CD4-positive, alpha-beta T cell (primary cell): ENCODE measurements at regions not wholly inside any gene's neighbourhood (a gene's known extent, or its start where the extent isn't known, plus 50 kb on each side); places are given as distances from the start of the nearest gene placed in this dataset.

Experiments used
- ATAC-seq: fragments of 200-7000 bp; cut with Tn5 transposase; one replicate; pipeline ENCODE4 v1.10.0; 2022; ENCODE audit warnings: mild to moderate bottlenecking; ENCODE audit not compliant: poor library complexity
- CTCF ChIA-PET: fragments of 350-600 bp; sonication (Branson Sonifier 250); formaldehyde crosslinking; loops from one replicate; lab custom pipeline; 2021; ENCODE audit warnings: antibody characterized with exemption, inconsistent platforms; lab: Charles Lee
- POLR2A ChIA-PET: fragments of 350-600 bp; sonication (Branson Sonifier 250); formaldehyde crosslinking; loops from one replicate; lab custom pipeline; 2021; ENCODE audit warnings: antibody characterized with exemption, inconsistent platforms; lab: Charles Lee
- DNase-seq, 14 experiments: peaks; one replicate each; pipeline ENCODE4 v3.0.0-alpha.2; 2013 to 2020; ENCODE audit warnings: mixed read lengths in 2 of 14
- H3K27ac ChIP-seq, 2 donors: one replicate each; pipeline versions ENCODE4 v1.5.1 to v1.7.0; 2013; ENCODE audit warnings: low read length in 2 of 2, low read depth in 1 of 2, mild to moderate bottlenecking in 1 of 2
- H3K27me3 ChIP-seq, 2 experiments: 1 replicate in 1 of 2; 2 replicates in 1 of 2; pipeline versions ENCODE4 v1.6.1 to v1.7.0; 2013; ENCODE audit warnings: low read length in 2 of 2, control low read depth in 1 of 2, mild to moderate bottlenecking in 1 of 2, moderate library complexity in 1 of 2; ENCODE audit not compliant: insufficient read depth in 2 of 2, control insufficient read depth in 1 of 2
- H3K36me3 ChIP-seq: one replicate; pipeline ENCODE4 v1.6.1; 2013; ENCODE audit warnings: low read length, control low read depth; ENCODE audit not compliant: insufficient read depth
- H3K4me1 ChIP-seq: one replicate; pipeline ENCODE4 v1.6.1; 2013; ENCODE audit warnings: low read length, control low read depth; ENCODE audit not compliant: insufficient read depth
- H3K4me3 ChIP-seq: one replicate; pipeline ENCODE4 v1.5.1; 2013; ENCODE audit warnings: mild to moderate bottlenecking, low read length, moderate library complexity
- H3K9me3 ChIP-seq, 2 experiments: 1 replicate in 1 of 2; 2 replicates in 1 of 2; pipeline versions ENCODE4 v1.6.1 to v1.7.0; 2013; ENCODE audit warnings: low read length in 2 of 2, mild to moderate bottlenecking in 2 of 2, control low read depth in 1 of 2, moderate library complexity in 1 of 2; ENCODE audit not compliant: control insufficient read depth in 1 of 2, insufficient read depth in 1 of 2
- H3K27ac Mint-ChIP-seq: one replicate; pipeline ENCODE4 v1.8.0; 2020; ENCODE audit warnings: mixed read lengths
- H3K27me3 Mint-ChIP-seq: one replicate; pipeline ENCODE4 v1.8.0; 2021; ENCODE audit warnings: mixed read lengths
- H3K36me3 Mint-ChIP-seq: one replicate; pipeline ENCODE4 v1.8.0; 2021; ENCODE audit warnings: low read depth, mixed read lengths
- H3K4me1 Mint-ChIP-seq: one replicate; pipeline ENCODE4 v1.8.0; 2021; ENCODE audit warnings: low read depth, mixed read lengths
- H3K4me3 Mint-ChIP-seq: one replicate; pipeline ENCODE4 v1.8.0; 2020; ENCODE audit warnings: mild to moderate bottlenecking, mixed read lengths
- H3K9me3 Mint-ChIP-seq: one replicate; pipeline ENCODE4 v1.8.0; 2020; ENCODE audit warnings: mixed read lengths
- CTCF ChIP-seq: fragments of 200-600 bp; IDR thresholded peaks from one replicate; pipeline ENCODE4 v1.8.0; 2022; ENCODE audit warnings: antibody characterized with exemption, mild to moderate bottlenecking
- intact Hi-C, 2 experiments: fragments of 100-400 bp; cut with DNase I in 1 of 2; cut with micrococcal nuclease in 1 of 2; formaldehyde crosslinking; loops; one replicate each; pipeline versions ENCODE4 v1.15.1 to v1.9.0; 2023 to 2025; cut with DNase I, micrococcal nuclease

GRCh38 chr20:50412069-50412468 is 98.1 kb upstream of the PTPN1 start:
- Histone ChIP-seq H3K27me3 (no peaks in the 10 kb centered on the region), H3K36me3 (no peaks in the 10 kb centered on the region), H3K4me3 (no peak overlapping the region), H3K9me3 (peaks cover 0 to 16% of the 10 kb centered on the region in 2 experiments), H3K27ac (no peak overlapping the region), H3K4me1 (no peaks in the 10 kb centered on the region)
- ChIA-PET POLR2A (no interaction called here), CTCF (no interaction called here)
- no peak for ATAC-seq
- H3K9me3 Mint-ChIP-seq, result peaks cover 3% of the 10 kb centered on the region
- H3K27me3 Mint-ChIP-seq, result peaks cover 5% of the 10 kb centered on the region
- H3K36me3 Mint-ChIP-seq, result no peaks in the 10 kb centered on the region
- H3K4me3 Mint-ChIP-seq, result no peak overlapping the region
- no peak for TF ChIP-seq CTCF
- intact Hi-C loops, result no loop called here
- no peak overlapping the region for H3K27ac Mint-ChIP-seq
- H3K4me1 Mint-ChIP-seq, result no peaks in the 10 kb centered on the region
- no peak for DNase-seq

- ChIA-PET POLR2A (no interaction called here), CTCF (no interaction called here)
- ATAC-seq (no peak), DNase-seq (no peak)
- Histone ChIP-seq H3K4me3 (no peak overlapping the region), H3K27ac (no peak overlapping the region), H3K27me3 (no peaks in the 10 kb centered on the region), H3K4me1 (no peaks in the 10 kb centered on the region), H3K9me3 (peaks cover 0 to 16% of the 10 kb centered on the region in 2 experiments), H3K36me3 (no peaks in the 10 kb centered on the region)
- H3K4me1 Mint-ChIP-seq, result no peaks in the 10 kb centered on the region
- no peak overlapping the region for H3K27ac Mint-ChIP-seq
- H3K4me3 Mint-ChIP-seq, result no peak overlapping the region
- H3K9me3 Mint-ChIP-seq, result peaks cover 3% of the 10 kb centered on the region
- no peaks in the 10 kb centered on the region for H3K36me3 Mint-ChIP-seq
- H3K27me3 Mint-ChIP-seq, result peaks cover 5% of the 10 kb centered on the region
- TF ChIP-seq CTCF, result no peak
- intact Hi-C loops, result no loop called here
Observed at GRCh38 chr20:50412499-50412898, 97.7 kb upstream of the PTPN1 start.

DNA sequence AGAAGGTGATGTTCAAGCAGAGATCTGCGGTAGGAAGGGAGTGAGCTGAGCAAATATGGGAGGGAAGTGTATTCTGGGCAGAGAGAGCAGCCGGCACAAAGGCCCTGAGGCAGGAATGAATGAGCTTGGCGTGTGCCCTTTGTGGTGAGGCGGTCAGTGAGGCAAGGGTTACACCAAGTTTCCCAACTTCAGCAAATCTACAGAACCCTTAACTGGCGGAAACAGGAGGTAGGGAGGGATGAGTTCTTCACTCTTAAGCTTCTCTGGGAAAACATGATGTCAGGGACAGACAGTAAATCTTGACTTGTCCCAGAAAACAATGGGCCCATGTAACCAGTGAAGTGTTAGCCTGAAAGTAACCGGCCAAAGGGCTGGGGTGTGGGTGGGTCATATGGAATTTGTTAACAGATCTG is 97.1 kb upstream of the PTPN1 start:
- ChIA-PET CTCF (no interaction called here), POLR2A (no interaction called here)
- Histone ChIP-seq H3K27ac (no peak overlapping the region), H3K4me1 (no peaks in the 10 kb centered on the region), H3K9me3 (peaks cover 0 to 16% of the 10 kb centered on the region in 2 experiments), H3K27me3 (no peaks in the 10 kb centered on the region), H3K36me3 (no peaks in the 10 kb centered on the region), H3K4me3 (no peak overlapping the region)
- Mint-ChIP-seq H3K27me3 (peaks cover 5% of the 10 kb centered on the region), H3K9me3 (peaks cover 3% of the 10 kb centered on the region), H3K36me3 (no peaks in the 10 kb centered on the region), H3K4me1 (no peaks in the 10 kb centered on the region), H3K4me3 (no peak overlapping the region), H3K27ac (no peak overlapping the region)
- DNase-seq (no peak), ATAC-seq (no peak)
- TF ChIP-seq CTCF, result no peak
- intact Hi-C loops, result no loop called here
